ENCODE measurements at regions not wholly inside any gene's neighbourhood (a gene's known extent, or its start where the extent isn't known, plus 50 kb on each side); places are given as distances from the start of the nearest gene placed in this dataset.
"Not testable (repeated sequence)": the region's sequence is repeated elsewhere in the genome, so short reads cannot be mapped to it uniquely, and the experiment has no call there.

DNA sequence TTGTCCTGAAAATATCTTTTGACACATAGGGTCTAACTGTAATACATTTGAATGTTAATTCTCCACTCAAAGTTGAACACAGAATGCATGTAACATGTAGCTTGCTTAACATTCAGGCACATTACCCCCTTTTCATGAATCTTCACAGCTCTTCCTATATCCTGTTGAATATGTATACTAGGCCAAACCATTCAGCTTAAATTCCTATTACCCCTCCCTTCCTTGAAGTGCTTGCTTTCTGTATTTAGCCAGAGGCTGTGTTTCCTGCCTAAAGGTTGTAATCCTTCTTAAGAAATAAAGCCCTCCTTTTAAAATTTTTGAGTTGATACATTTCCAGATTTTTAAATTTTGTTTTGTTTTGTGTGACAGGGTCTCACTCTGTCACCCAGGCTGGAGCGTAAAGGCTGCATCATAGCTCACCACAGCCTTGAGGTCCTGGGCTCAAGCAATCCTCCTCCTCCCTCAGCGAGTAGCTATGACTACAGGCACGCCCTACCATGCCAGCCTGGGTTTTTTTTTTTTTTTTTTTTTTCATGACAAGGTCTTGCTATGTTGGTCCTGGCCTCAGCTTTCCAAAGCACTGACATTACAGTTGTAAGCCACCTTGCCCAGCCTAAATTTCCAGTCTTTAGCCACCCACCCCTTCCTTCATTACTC is 357.6 kb downstream of the DSC3 start:
- no peaks in the 10 kb centered on the region for H3K36me3 ChIP-seq (ENCODE audit: low read depth)
- ATAC-seq (no peak), DNase-seq (no peak)
- TF ChIP-seq, protein P1, sequence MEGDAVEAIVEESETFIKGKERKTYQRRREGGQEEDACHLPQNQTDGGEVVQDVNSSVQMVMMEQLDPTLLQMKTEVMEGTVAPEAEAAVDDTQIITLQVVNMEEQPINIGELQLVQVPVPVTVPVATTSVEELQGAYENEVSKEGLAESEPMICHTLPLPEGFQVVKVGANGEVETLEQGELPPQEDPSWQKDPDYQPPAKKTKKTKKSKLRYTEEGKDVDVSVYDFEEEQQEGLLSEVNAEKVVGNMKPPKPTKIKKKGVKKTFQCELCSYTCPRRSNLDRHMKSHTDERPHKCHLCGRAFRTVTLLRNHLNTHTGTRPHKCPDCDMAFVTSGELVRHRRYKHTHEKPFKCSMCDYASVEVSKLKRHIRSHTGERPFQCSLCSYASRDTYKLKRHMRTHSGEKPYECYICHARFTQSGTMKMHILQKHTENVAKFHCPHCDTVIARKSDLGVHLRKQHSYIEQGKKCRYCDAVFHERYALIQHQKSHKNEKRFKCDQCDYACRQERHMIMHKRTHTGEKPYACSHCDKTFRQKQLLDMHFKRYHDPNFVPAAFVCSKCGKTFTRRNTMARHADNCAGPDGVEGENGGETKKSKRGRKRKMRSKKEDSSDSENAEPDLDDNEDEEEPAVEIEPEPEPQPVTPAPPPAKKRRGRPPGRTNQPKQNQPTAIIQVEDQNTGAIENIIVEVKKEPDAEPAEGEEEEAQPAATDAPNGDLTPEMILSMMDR (IDR thresholded peaks at IDR 0.05): no peak
- intact Hi-C loops (cut with DNase I, micrococcal nuclease): no loop called here
- H3K4me3 ChIP-seq: no peak overlapping the region
- H3K4me1 ChIP-seq (ENCODE audit: low read depth): no peaks in the 10 kb centered on the region
- H3K9me3 ChIP-seq: no peaks in the 10 kb centered on the region

DNA sequence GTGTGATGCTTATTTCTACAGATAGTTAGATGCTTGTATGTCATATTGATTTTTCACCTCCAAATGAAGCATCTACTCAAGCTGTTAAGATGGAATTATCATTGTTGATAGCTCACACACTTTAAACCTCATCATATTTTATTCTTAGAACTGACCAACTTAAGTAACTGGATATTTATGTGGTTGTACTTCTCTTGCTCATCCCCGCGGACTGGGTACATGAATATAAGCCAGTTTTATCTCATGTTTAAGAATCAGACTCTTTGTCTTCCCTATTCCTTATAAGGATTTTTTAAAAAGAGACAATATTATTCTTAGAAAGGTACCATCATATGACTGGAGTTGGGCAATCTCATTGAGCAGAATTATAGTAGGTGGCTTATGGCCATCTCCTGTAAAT is 358.7 kb downstream of the DSC3 start:
- no peaks in the 10 kb centered on the region for H3K9me3 ChIP-seq
- H3K4me3 ChIP-seq: no peak overlapping the region
- ATAC-seq: no peak
- intact Hi-C loops (cut with DNase I, micrococcal nuclease): no loop called here
- no peaks in the 10 kb centered on the region for H3K36me3 ChIP-seq (ENCODE audit: low read depth)
- DNase-seq: no peak
- TF ChIP-seq, protein P1 (IDR thresholded peaks at IDR 0.05): no peak
- H3K4me1 ChIP-seq (ENCODE audit: low read depth): no peaks in the 10 kb centered on the region

DNA sequence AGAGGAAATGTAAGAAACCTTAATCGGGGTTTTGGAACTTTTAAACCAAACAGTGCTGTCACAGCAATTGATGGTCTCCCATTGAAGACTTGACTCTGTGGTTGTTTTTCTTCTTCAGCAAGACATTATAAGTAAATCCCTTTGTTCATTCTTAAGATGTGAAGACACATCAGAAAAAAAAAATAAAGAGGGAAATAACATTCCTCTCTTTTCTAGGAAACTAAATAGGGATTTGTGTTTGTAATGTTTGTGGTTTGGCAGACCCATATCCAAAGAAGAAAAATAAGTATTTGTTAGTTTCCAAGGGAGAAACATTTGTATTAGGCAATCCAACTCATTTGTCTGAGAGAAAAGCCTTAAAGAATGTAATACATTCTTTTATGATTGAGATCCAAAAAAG is 359.9 kb downstream of the DSC3 start:
- Histone ChIP-seq H3K36me3 (ENCODE audit: low read depth) (no peaks in the 10 kb centered on the region), H3K4me3 (no peak overlapping the region), H3K9me3 (no peaks in the 10 kb centered on the region), H3K4me1 (ENCODE audit: low read depth) (no peaks in the 10 kb centered on the region)
- TF ChIP-seq, protein P1 (IDR thresholded peaks at IDR 0.05): no peak
- intact Hi-C loops (cut with DNase I, micrococcal nuclease): no loop called here
- no peak for ATAC-seq
- no peak for DNase-seq

DNA sequence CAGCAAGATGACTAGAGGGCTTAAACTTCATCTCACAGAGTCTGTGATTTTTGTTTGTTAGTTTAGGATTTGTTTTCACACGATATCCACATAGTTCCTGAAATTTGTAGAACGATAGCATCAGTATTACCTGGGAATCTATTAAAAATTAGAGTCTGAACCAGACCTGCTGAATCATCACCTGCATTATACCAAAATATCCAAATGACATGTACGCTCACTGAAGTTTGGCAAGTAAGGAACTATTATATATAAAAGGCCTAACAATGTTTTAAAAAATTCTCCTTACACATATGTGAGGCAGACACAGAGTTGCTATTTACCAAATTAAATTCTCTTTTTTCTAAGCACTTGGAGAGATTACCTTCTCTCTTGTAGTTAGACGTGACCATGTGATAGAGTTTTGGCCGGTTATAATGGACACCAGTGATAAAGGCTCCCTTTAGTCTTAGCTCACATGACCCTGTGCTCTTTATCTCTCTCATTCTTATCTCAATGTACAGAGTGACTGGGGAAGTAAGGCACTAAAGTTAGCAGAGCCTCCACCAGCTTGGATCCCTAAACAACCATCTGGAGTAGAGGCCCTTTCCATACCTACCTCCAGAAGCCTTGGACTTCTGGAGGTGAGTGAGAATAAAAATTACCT is 363.1 kb downstream of the DSC3 start:
- no peaks in the 10 kb centered on the region for H3K36me3 ChIP-seq (ENCODE audit: low read depth)
- intact Hi-C loops (cut with DNase I, micrococcal nuclease): no loop called here
- no peaks in the 10 kb centered on the region for H3K9me3 ChIP-seq
- H3K4me3 ChIP-seq: no peak overlapping the region
- TF ChIP-seq, protein P1 (IDR thresholded peaks at IDR 0.05): no peak
- H3K4me1 ChIP-seq (ENCODE audit: low read depth): no peaks in the 10 kb centered on the region
- ATAC-seq: no peak
- DNase-seq: no peak

DNA sequence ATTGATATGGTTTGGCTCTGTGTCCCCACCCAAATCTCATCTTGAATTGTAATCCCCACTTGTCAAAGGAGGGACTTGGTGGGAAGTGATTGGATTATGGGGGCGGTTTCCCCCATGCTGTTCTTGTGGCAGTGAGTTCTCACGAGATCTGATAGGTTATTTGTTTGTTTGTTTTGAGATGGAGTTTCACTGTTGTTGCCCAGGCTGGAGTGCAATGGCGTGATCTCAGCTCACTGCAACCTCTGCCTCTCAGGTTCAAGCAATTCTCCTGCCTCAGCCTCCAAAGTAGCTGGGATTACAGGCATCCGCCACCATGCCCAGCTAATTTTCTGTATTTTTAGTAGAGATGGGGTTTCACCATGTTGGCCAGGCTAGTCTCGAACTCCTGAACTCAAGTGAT is 364.7 kb downstream of the DSC3 start:
- H3K4me1 ChIP-seq (ENCODE audit: low read depth); DNase-seq; H3K9me3 ChIP-seq; H3K36me3 ChIP-seq (ENCODE audit: low read depth); intact Hi-C loops (cut with DNase I, micrococcal nuclease); H3K4me3 ChIP-seq; ATAC-seq: not testable (repeated sequence)

DNA sequence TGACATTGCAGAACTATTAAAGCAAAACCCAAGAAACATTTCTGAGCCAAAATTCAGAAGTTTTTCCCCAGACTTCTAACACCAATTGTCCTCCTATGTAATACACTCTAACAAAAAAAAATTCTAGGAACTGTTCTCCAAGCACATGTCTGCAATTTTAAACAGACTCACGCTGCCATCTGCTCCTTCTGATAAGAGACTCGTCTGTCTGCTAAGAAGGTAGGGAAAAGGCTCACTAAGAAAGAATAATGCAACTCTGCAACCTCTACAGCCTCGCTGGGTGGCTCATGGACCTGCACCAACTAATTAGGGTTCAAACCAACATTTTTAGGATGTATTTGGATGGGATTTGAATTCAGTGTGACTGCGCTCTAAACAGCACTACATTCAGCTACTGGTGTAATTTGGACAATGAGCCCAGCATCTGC is 366.5 kb downstream of the DSC3 start:
- Histone ChIP-seq H3K4me1 (ENCODE audit: low read depth) (no peaks in the 10 kb centered on the region), H3K9me3 (no peaks in the 10 kb centered on the region), H3K36me3 (ENCODE audit: low read depth) (no peaks in the 10 kb centered on the region), H3K4me3 (no peak overlapping the region)
- ATAC-seq (no peak), DNase-seq (no peak)
- intact Hi-C loops (cut with DNase I, micrococcal nuclease): no loop called here
- TF ChIP-seq, protein P1 (IDR thresholded peaks at IDR 0.05): no peak

Data from mucosa of descending colon (tissue), 3 donors.